ENCODE measurements at regions not wholly inside any gene's neighbourhood (a gene's known extent, or its start where the extent isn't known, plus 50 kb on each side); places are given as distances from the start of the nearest gene placed in this dataset.

DNA sequence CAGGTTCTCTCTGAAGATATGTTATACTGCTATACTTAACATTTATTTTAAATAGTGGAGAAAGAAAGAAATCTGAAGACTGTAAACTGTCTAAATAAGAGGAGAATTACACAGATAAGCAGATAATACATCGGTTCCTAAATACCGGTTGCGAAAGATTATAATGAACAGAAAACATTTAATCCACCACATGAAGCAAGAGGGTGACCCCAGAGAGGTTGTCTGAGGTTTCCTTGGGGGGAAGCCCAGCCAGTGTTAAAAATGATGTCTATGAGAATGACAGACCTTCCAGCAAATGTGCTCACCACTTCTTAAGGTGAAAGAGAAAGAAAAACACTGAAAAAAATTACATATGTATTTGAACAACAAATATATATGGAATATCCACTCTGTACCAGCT, 356.4 kb upstream of the KAZN start:
- TF ChIP-seq REST (IDR thresholded peaks at IDR 0.05; ENCODE audit: insufficient replicate concordance, low read depth) (no peak), POLR2AphosphoS5 (IDR thresholded peaks at IDR 0.05; ENCODE audit: low read depth) (no peak)
